ENCODE measurements at regions not wholly inside any gene's neighbourhood (a gene's known extent, or its start where the extent isn't known, plus 50 kb on each side); places are given as distances from the start of the nearest gene placed in this dataset.

- Histone ChIP-seq H3K27me3 (ENCODE audit: control insufficient read depth, low read length) (no peaks in the 10 kb centered on the region), H3K9me3 (ENCODE audit: control insufficient read depth, insufficient read depth, low read length) (no peaks in the 10 kb centered on the region), H3F3A (ENCODE audit: control insufficient read depth, insufficient read depth) (no peaks in the 10 kb centered on the region), H3K9me2 (replicated peaks; ENCODE audit: control insufficient read depth, low read length) (no peaks in the 10 kb centered on the region), H3K79me2 (ENCODE audit: control insufficient read depth, low read length) (no peaks in the 10 kb centered on the region), H3K36me3 (ENCODE audit: control insufficient read depth, low read length) (no peaks in the 10 kb centered on the region), H4K20me1 (ENCODE audit: control insufficient read depth, insufficient read depth, low read depth, low read length) (no peaks in the 10 kb centered on the region), H3K27ac (ENCODE audit: low read depth, low read length) (no peak overlapping the region), H3K4me2 (ENCODE audit: low read length) (no peak overlapping the region), H3K4me3 (ENCODE audit: low read length) (no peak overlapping the region), H3K4me1 (ENCODE audit: control insufficient read depth, low read length) (no peaks in the 10 kb centered on the region)
- TF ChIP-seq EZH2phosphoT487 (IDR thresholded peaks at IDR 0.05; ENCODE audit: borderline replicate concordance, low read length) (no peak), CTCF (IDR thresholded peaks at IDR 0.05; ENCODE audit: low read depth, low read length, poor library complexity, severe bottlenecking) (no peak)
These were observed 1923.5 kb downstream of the STIM2 start for GRCh38 chr4:28784188-28784587.

GRCh38 chr4:28787947-28788346 lies 1927.3 kb downstream of the STIM2 start:
- no peak overlapping the region for H3K4me2 ChIP-seq (ENCODE audit: low read length)

GRCh38 chr4:28788929-28789490 lies 1928.4 kb downstream of the STIM2 start:
- Histone ChIP-seq H3K9me2 (replicated peaks; ENCODE audit: control insufficient read depth, low read length) (no peaks in the 10 kb centered on the region), H3K27me3 (ENCODE audit: control insufficient read depth, low read length) (no peaks in the 10 kb centered on the region), H3K4me1 (ENCODE audit: control insufficient read depth, low read length) (no peaks in the 10 kb centered on the region), H3K36me3 (ENCODE audit: control insufficient read depth, low read length) (no peaks in the 10 kb centered on the region), H3K9me3 (ENCODE audit: control insufficient read depth, insufficient read depth, low read length) (no peaks in the 10 kb centered on the region), H3F3A (ENCODE audit: control insufficient read depth, insufficient read depth) (no peaks in the 10 kb centered on the region), H3K4me2 (ENCODE audit: low read length) (no peak overlapping the region), H3K79me2 (ENCODE audit: control insufficient read depth, low read length) (no peaks in the 10 kb centered on the region), H3K4me3 (ENCODE audit: low read length) (no peak overlapping the region), H4K20me1 (ENCODE audit: control insufficient read depth, insufficient read depth, low read depth, low read length) (no peaks in the 10 kb centered on the region), H3K27ac (ENCODE audit: low read depth, low read length) (no peak overlapping the region)
- no peak for TF ChIP-seq EZH2phosphoT487 (IDR thresholded peaks at IDR 0.05; ENCODE audit: borderline replicate concordance, low read length)
- TF ChIP-seq CTCF (IDR thresholded peaks at IDR 0.05; ENCODE audit: low read depth, low read length, poor library complexity, severe bottlenecking): no peak

More at GRCh38 chr4:28787947-28788346, 1927.3 kb downstream of the STIM2 start:
- H3K9me2 ChIP-seq (replicated peaks; ENCODE audit: control insufficient read depth, low read length): no peaks in the 10 kb centered on the region
- no peak overlapping the region for H3K27ac ChIP-seq (ENCODE audit: low read depth, low read length)
- no peaks in the 10 kb centered on the region for H3F3A ChIP-seq (ENCODE audit: control insufficient read depth, insufficient read depth)
- no peaks in the 10 kb centered on the region for H3K36me3 ChIP-seq (ENCODE audit: control insufficient read depth, low read length)
- H3K27me3 ChIP-seq (ENCODE audit: control insufficient read depth, low read length): no peaks in the 10 kb centered on the region
- TF ChIP-seq EZH2phosphoT487 (IDR thresholded peaks at IDR 0.05; ENCODE audit: borderline replicate concordance, low read length) (no peak), CTCF (IDR thresholded peaks at IDR 0.05; ENCODE audit: low read depth, low read length, poor library complexity, severe bottlenecking) (no peak)
- no peaks in the 10 kb centered on the region for H4K20me1 ChIP-seq (ENCODE audit: control insufficient read depth, insufficient read depth, low read depth, low read length)
- H3K9me3 ChIP-seq (ENCODE audit: control insufficient read depth, insufficient read depth, low read length): no peaks in the 10 kb centered on the region
- no peaks in the 10 kb centered on the region for H3K4me1 ChIP-seq (ENCODE audit: control insufficient read depth, low read length)
- no peaks in the 10 kb centered on the region for H3K79me2 ChIP-seq (ENCODE audit: control insufficient read depth, low read length)
- no peak overlapping the region for H3K4me3 ChIP-seq (ENCODE audit: low read length)

All from DOHH2 (cell line).